K562 (cell line): ENCODE measurements at regions not wholly inside any gene's neighbourhood (a gene's known extent, or its start where the extent isn't known, plus 50 kb on each side); places are given as distances from the start of the nearest gene placed in this dataset.

Source experiments
- CTCF ChIP-seq, 3 experiments: IDR thresholded peaks in 2 of 3; conservative IDR thresholded peaks in 1 of 3; 2 replicates each; pipeline ENCODE4 v1.5.1; 2011 to 2012; ENCODE audit warnings: low read length in 3 of 3, mild to moderate bottlenecking in 3 of 3, control low read depth in 2 of 3, improper control_type of control experiment in 1 of 3, inconsistent platforms in 1 of 3, low read depth in 1 of 3, mixed read lengths in 1 of 3, moderate library complexity in 1 of 3; ENCODE audit not compliant: insufficient read depth in 2 of 3
- ETV6 ChIP-seq, 3 experiments: fragments of 150-350 bp in 1 of 3; sonication (generic) in 1 of 3; formaldehyde crosslinking in 1 of 3; IDR thresholded peaks; 2 replicates each; pipeline versions ENCODE4 v1.6.1 to v1.8.0; 2014 to 2022; ENCODE audit warnings: borderline replicate concordance in 2 of 3, low read depth in 2 of 3, antibody characterized with exemption in 1 of 3, low read length in 1 of 3, mild to moderate bottlenecking in 1 of 3, missing genetic modification reagents in 1 of 3
- TAF1 ChIP-seq: IDR thresholded peaks from 2 replicates; pipeline ENCODE4 v1.6.1; 2011; ENCODE audit warnings: mild to moderate bottlenecking, low read length, moderate library complexity; ENCODE audit not compliant: insufficient read depth, control insufficient read depth, severe bottlenecking; ENCODE audit errors: extremely low read depth
- THAP12 ChIP-seq: fragments of 250-450 bp; sonication (Bioruptor Pico); IDR thresholded peaks from 2 replicates; pipeline ENCODE4 v1.9.0; 2021; ENCODE audit warnings: mild to moderate bottlenecking, inconsistent platforms
- ZBTB33 ChIP-seq: sonication (generic); formaldehyde crosslinking; IDR thresholded peaks from 2 replicates; pipeline ENCODE4 v1.8.1; 2023; ENCODE audit warnings: mild to moderate bottlenecking, missing genetic modification reagents

GRCh38 chr2:17160594-17160993 lies 357.6 kb downstream of the RAD51AP2 start:
- TF ChIP-seq CTCF (IDR thresholded peaks at IDR 0.05 in 2 of 3, conservative IDR thresholded peaks at IDR 0.05 in 1 of 3; ENCODE audit: insufficient read depth in 2 of 3, low read depth in 1 of 3, low read length in 3 of 3) (no peak), ETV6 (IDR thresholded peaks at IDR 0.05; ENCODE audit: borderline replicate concordance in 1 of 2, low read depth in 2 of 2, low read length in 1 of 2) (no peak), ETV6 (CRISPR knock-in tag; IDR thresholded peaks at IDR 0.05; ENCODE audit: borderline replicate concordance) (no peak), TAF1 (no peak), THAP12 (no peak), ZBTB33 (no peak)
